ENCODE measurements at regions not wholly inside any gene's neighbourhood (a gene's known extent, or its start where the extent isn't known, plus 50 kb on each side); places are given as distances from the start of the nearest gene placed in this dataset.

- no peak for TF ChIP-seq CTCF (IDR thresholded peaks at IDR 0.05 in 4 of 5, conservative IDR thresholded peaks at IDR 0.05 in 1 of 5)
- TF ChIP-seq POLR2A (IDR thresholded peaks at IDR 0.05), result no peak
Measured at GRCh38 chr21:35635994-35636393, 424.3 kb downstream of the SETD4 start.
